Neural crest cell (in vitro differentiated cells): ENCODE measurements at regions not wholly inside any gene's neighbourhood (a gene's known extent, or its start where the extent isn't known, plus 50 kb on each side); places are given as distances from the start of the nearest gene placed in this dataset.

Source experiments
- DNase-seq: peaks from one replicate; pipeline ENCODE4 v3.0.0; 2021; ENCODE audit warnings: low read depth, mixed read lengths, low spot score
- H3K27ac Mint-ChIP-seq: one replicate; pipeline ENCODE4 v1.8.0; 2021; ENCODE audit warnings: mild to moderate bottlenecking, mixed read lengths; ENCODE audit not compliant: unreplicated experiment
- H3K27me3 Mint-ChIP-seq: 2 replicates; pipeline ENCODE4 v1.8.0; 2021; ENCODE audit warnings: low read depth, mild to moderate bottlenecking, mixed read lengths
- H3K36me3 Mint-ChIP-seq: 2 replicates; pipeline ENCODE4 v1.8.0; 2021; ENCODE audit warnings: low read depth, mild to moderate bottlenecking, mixed read lengths
- H3K4me1 Mint-ChIP-seq: 2 replicates; pipeline ENCODE4 v1.8.0; 2021; ENCODE audit warnings: mixed read lengths
- H3K4me3 Mint-ChIP-seq: one replicate; pipeline ENCODE4 v1.8.0; 2021; ENCODE audit warnings: mild to moderate bottlenecking, mixed read lengths
- H3K9me3 Mint-ChIP-seq: 2 replicates; pipeline ENCODE4 v1.8.0; 2021; ENCODE audit warnings: mixed read lengths
- TF ChIP-seq, protein P1 (sequence below): fragments of 200-600 bp; sonication (generic); conservative IDR thresholded peaks from 2 replicates; pipeline ENCODE4 v1.5.0; 2021; ENCODE audit warnings: antibody characterized with exemption, mild to moderate bottlenecking

DNA sequence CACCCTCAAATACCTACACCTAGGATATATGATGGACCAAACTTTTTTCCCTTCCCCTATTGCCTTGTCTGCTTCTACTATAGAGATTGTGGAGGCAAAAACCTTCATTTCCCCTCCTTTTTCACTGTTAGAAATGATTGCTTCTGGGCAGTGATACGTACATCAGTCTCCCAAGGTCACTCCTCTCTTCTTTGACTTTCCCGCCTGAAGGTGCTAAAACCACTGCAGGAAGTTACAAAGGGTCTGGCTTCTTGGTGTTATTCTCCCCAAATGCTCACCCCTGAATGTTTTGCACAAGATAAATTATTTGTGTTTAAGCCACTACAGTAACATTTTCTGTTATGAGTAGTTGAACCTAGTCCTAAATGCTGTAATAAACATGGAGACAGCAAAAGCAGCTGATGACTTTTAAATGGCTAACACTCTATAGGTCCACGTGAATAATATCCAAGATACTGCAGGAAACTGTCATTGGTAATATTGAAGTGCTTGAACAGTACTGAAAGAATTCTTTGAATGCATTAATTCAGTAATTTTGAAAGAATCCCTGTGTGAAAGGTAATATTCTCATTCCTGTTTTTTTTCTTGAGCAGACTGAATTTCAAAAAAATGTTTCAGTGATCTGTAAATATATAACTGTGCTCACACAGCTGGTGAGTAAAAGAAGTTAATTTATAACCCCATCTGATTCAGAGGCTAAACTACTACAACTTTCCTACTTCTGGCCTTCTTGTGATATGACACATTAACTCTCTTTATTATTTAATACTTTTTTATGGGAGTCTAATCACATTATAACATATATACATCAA is 865.1 kb downstream of the EFNB2 start:
- Mint-ChIP-seq H3K27ac (no peak overlapping the region), H3K9me3 (peaks cover 9% of the 10 kb centered on the region), H3K4me1 (peaks cover under 1% of the 10 kb centered on the region), H3K27me3 (no peaks in the 10 kb centered on the region), H3K36me3 (peaks cover 3% of the 10 kb centered on the region), H3K4me3 (no peak overlapping the region)
- no peak for DNase-seq
- TF ChIP-seq, protein P1, sequence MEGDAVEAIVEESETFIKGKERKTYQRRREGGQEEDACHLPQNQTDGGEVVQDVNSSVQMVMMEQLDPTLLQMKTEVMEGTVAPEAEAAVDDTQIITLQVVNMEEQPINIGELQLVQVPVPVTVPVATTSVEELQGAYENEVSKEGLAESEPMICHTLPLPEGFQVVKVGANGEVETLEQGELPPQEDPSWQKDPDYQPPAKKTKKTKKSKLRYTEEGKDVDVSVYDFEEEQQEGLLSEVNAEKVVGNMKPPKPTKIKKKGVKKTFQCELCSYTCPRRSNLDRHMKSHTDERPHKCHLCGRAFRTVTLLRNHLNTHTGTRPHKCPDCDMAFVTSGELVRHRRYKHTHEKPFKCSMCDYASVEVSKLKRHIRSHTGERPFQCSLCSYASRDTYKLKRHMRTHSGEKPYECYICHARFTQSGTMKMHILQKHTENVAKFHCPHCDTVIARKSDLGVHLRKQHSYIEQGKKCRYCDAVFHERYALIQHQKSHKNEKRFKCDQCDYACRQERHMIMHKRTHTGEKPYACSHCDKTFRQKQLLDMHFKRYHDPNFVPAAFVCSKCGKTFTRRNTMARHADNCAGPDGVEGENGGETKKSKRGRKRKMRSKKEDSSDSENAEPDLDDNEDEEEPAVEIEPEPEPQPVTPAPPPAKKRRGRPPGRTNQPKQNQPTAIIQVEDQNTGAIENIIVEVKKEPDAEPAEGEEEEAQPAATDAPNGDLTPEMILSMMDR, result no peak

DNA sequence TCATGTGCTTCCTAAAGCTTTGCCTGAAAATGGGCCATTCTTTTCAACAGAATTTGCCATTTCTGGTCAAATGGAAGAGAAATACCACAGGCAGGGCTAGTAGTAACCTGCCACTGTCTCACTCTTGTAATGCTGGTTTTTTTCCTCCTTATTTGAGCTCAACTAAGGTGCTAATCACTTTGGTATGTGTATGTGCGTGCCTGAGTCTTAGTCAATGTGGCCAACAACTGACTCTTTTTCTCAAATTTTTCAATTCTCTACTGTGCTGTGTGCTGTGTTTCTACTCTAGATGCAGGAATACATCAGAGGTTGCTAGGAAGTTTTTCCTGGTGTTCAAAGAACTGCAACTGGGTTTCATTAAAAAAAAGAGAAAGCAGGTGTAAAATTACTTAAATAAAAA is 870.2 kb downstream of the EFNB2 start:
- Mint-ChIP-seq H3K9me3 (peaks cover 8% of the 10 kb centered on the region), H3K4me1 (peaks cover 23% of the 10 kb centered on the region), H3K27me3 (no peaks in the 10 kb centered on the region), H3K27ac (no peak overlapping the region), H3K36me3 (peaks cover 3% of the 10 kb centered on the region), H3K4me3 (no peak overlapping the region)
- TF ChIP-seq, protein P1, result no peak
- DNase-seq, result no peak

DNA sequence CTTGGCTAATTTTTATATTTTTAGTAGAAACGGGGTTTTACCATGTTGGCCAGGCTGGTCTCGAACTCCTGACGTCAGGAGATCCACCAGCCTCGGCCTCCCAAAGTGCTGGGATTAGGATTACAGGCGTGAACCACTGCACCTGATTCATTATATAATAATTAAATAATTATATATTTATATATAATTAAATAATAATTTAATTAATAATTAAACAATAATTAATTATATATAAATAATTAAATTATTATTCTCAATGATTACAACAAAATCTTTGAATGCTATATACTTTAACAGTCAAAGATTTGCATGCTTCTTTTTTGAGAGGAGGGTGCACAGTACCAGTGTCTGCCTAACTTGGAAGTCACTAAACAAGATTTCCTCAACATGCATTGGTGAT is 872.3 kb downstream of the EFNB2 start:
- TF ChIP-seq, protein P1, result no peak
- H3K27me3 Mint-ChIP-seq, result no peaks in the 10 kb centered on the region
- no peak overlapping the region for H3K4me3 Mint-ChIP-seq
- H3K9me3 Mint-ChIP-seq, result peaks cover 8% of the 10 kb centered on the region
- peaks cover 43% of the 10 kb centered on the region for H3K4me1 Mint-ChIP-seq
- H3K27ac Mint-ChIP-seq, result no peak overlapping the region
- DNase-seq, result no peak
- H3K36me3 Mint-ChIP-seq, result peaks cover 3% of the 10 kb centered on the region

DNA sequence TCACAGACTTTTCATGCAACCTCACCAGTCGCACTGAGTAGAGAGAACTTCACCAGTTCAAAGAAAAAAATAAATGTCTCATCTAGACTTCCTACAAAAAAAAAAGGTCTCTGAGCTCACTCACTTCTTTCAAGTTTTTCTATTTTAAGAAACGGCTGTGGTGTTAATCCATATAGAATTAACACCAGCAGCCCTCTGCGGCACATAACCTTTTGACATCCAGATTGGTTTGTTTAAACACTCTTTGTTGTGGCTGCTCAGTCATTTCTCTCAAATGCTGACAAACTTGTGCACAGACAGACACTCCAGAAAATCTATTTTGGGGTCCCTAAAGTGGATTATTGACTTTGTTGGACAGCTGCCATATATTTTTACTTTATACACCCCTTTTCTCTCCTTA is 874.9 kb downstream of the EFNB2 start:
- no peaks in the 10 kb centered on the region for H3K27me3 Mint-ChIP-seq
- H3K4me3 Mint-ChIP-seq, result peak overlapping the region; percentile 39
- peaks cover 4% of the 10 kb centered on the region for H3K9me3 Mint-ChIP-seq
- TF ChIP-seq, protein P1, result no peak
- peak overlapping the region; percentile 83 for H3K27ac Mint-ChIP-seq
- no peak for DNase-seq
- H3K36me3 Mint-ChIP-seq, result no peaks in the 10 kb centered on the region
- H3K4me1 Mint-ChIP-seq, result peaks cover 53% of the 10 kb centered on the region

DNA sequence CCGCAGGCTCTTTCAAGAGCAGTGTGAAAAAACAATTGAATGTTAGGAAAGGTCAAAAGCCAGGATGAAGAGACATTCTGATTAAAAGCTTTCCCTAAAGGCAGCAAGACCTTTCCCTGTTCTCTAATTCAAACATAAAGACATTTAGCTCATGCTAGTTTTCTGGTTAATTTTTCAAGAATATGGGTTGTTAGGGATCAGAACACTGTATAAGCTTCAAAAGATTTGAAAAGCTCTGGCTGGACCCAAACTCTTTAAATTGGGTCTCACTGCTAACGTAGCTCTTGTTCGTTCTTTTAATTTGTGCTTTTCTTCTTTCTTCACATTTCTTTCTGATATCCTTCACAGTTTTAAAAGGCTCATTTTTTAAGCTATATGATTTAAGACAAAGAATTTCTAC is 877.0 kb downstream of the EFNB2 start:
- H3K4me1 Mint-ChIP-seq, result peaks cover 47% of the 10 kb centered on the region
- H3K4me3 Mint-ChIP-seq, result peak overlapping the region; percentile 5
- no peaks in the 10 kb centered on the region for H3K36me3 Mint-ChIP-seq
- H3K9me3 Mint-ChIP-seq, result peaks cover 2% of the 10 kb centered on the region
- no peak overlapping the region for H3K27ac Mint-ChIP-seq
- TF ChIP-seq, protein P1, result no peak
- DNase-seq, result no peak
- no peaks in the 10 kb centered on the region for H3K27me3 Mint-ChIP-seq
